ENCODE measurements at regions not wholly inside any gene's neighbourhood (a gene's known extent, or its start where the extent isn't known, plus 50 kb on each side); places are given as distances from the start of the nearest gene placed in this dataset.

DNA sequence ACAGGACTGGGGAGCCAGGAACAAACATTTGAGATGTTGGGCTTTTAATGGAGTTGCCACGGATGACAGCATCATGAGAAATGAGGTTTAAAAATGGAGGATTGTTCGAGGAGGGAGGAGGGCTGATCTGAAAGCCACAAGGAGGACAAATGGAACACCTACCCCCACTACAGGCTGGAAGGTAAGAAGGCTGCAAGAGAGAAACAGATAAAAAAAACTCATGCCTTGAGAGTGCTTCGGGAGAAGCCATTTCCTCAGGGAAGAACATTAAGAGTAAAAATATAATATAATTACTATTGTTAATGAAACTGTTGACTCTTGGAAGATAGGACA is 119.5 kb upstream of the MAP9 start:
- H3F3A ChIP-seq (ENCODE audit: insufficient read depth, low read length) = no peaks in the 10 kb centered on the region
- H3K4me2 ChIP-seq (ENCODE audit: low read length) = no peak overlapping the region
- no peak for TF ChIP-seq EZH2 (IDR thresholded peaks at IDR 0.05; ENCODE audit: borderline replicate concordance, low read length)
- TF ChIP-seq, protein P1, sequence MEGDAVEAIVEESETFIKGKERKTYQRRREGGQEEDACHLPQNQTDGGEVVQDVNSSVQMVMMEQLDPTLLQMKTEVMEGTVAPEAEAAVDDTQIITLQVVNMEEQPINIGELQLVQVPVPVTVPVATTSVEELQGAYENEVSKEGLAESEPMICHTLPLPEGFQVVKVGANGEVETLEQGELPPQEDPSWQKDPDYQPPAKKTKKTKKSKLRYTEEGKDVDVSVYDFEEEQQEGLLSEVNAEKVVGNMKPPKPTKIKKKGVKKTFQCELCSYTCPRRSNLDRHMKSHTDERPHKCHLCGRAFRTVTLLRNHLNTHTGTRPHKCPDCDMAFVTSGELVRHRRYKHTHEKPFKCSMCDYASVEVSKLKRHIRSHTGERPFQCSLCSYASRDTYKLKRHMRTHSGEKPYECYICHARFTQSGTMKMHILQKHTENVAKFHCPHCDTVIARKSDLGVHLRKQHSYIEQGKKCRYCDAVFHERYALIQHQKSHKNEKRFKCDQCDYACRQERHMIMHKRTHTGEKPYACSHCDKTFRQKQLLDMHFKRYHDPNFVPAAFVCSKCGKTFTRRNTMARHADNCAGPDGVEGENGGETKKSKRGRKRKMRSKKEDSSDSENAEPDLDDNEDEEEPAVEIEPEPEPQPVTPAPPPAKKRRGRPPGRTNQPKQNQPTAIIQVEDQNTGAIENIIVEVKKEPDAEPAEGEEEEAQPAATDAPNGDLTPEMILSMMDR (IDR thresholded peaks at IDR 0.05; ENCODE audit: low read length) = no peak
- no peak overlapping the region for H3K4me3 ChIP-seq (ENCODE audit: low read depth, low read length, poor library complexity, severe bottlenecking)
- no peaks in the 10 kb centered on the region for H3K4me1 ChIP-seq (ENCODE audit: insufficient read depth, low read length, severe bottlenecking)
- no peaks in the 10 kb centered on the region for H3K9me2 ChIP-seq (ENCODE audit: low read depth, low read length)
- H3K36me3 ChIP-seq (ENCODE audit: insufficient read depth, low read length) = no peaks in the 10 kb centered on the region
- no peaks in the 10 kb centered on the region for H3K27me3 ChIP-seq (ENCODE audit: insufficient read depth, low read length)
- no peaks in the 10 kb centered on the region for H4K20me1 ChIP-seq (ENCODE audit: insufficient read depth, low read length)
- H3K79me2 ChIP-seq (ENCODE audit: insufficient read depth, low read length) = no peaks in the 10 kb centered on the region
- no peaks in the 10 kb centered on the region for H3K9me3 ChIP-seq (ENCODE audit: low read length)
- no peak overlapping the region for H3K27ac ChIP-seq (ENCODE audit: low read depth, low read length, poor library complexity, severe bottlenecking)
- H2AFZ ChIP-seq (ENCODE audit: low read length) = no peak overlapping the region
- no peak overlapping the region for H3K9ac ChIP-seq (ENCODE audit: low read length)

DNA sequence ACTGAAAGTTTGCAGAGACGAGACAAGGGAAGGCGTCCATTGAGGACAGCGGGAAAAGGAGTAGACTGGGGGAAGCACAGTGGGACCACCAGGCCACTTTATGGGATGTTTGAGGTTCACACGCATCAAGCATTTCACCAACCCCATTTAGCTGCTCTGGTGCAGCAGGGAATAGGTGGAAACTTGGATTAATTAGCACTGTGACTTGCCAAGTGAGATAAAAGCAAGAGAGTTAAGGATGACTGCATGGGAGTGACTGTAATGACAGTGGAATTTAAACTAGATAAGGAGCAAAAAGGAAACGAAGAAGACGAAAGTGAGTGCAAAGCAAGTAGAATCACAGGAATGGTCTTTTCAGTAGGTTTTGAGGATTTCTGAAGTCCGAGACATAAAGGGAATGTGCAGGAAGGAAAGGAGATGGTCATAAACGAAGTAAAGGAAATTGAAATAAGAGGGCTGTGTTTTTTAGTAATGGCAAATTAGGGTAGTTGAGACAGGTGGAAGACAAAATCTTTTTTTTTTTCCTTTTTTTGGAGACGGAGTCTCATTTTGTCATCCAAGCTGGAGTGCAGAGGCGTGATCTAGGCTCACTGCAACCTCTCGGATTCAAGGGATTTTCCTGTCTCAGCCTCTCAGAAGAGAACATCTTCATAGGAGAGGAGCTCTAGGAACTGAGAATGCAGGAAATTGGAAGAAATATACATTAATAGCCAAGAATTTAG is 119.0 kb upstream of the MAP9 start:
- no peak overlapping the region for H3K4me2 ChIP-seq (ENCODE audit: low read length)
- no peaks in the 10 kb centered on the region for H3K4me1 ChIP-seq (ENCODE audit: insufficient read depth, low read length, severe bottlenecking)
- no peaks in the 10 kb centered on the region for H3K9me3 ChIP-seq (ENCODE audit: low read length)

DNA sequence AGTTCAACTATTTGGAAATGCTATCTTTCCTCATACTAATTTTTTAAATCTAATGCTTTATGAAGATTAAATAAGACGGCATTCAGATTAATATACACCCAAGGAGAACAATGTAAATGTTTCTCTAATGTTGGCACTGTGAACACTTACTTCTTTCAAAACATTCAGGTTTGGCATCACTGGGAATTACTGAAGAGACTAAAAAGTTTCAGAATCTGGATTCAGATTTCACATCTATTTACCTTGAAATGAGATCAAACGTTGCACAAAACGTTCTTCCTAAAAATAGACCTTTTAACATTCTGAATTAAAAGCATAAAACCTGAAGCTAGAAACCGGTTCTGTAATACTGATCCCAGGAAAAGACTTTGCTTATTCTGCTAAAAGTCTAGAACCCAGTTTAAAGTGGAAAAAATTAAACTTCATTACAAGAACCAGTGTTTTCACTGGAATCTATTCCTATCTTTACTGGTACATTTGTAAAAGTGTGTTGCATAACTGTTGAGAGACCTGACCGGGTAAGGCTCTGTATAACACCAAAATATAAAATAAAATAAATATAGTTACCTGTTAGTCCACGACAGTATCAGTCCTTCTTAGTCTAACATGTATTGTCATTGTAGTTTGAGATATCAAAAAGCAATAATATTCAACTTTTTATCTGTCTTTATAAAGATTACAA is 117.4 kb upstream of the MAP9 start:
- H4K20me1 ChIP-seq (ENCODE audit: insufficient read depth, low read length) = no peaks in the 10 kb centered on the region
- no peak for TF ChIP-seq EZH2 (IDR thresholded peaks at IDR 0.05; ENCODE audit: borderline replicate concordance, low read length)
- TF ChIP-seq, protein P1 (IDR thresholded peaks at IDR 0.05; ENCODE audit: low read length) = no peak
- H2AFZ ChIP-seq (ENCODE audit: low read length) = no peak overlapping the region

More for the DNA sequence above, 119.0 kb upstream of the MAP9 start:
- Histone ChIP-seq H3K36me3 (ENCODE audit: insufficient read depth, low read length) (no peaks in the 10 kb centered on the region), H3K9me2 (ENCODE audit: low read depth, low read length) (no peaks in the 10 kb centered on the region), H3F3A (ENCODE audit: insufficient read depth, low read length) (no peaks in the 10 kb centered on the region), H3K79me2 (ENCODE audit: insufficient read depth, low read length) (no peaks in the 10 kb centered on the region), H3K27me3 (ENCODE audit: insufficient read depth, low read length) (no peaks in the 10 kb centered on the region), H3K4me3 (ENCODE audit: low read depth, low read length, poor library complexity, severe bottlenecking) (no peak overlapping the region), H2AFZ (ENCODE audit: low read length) (no peak overlapping the region), H3K27ac (ENCODE audit: low read depth, low read length, poor library complexity, severe bottlenecking) (no peak overlapping the region), H4K20me1 (ENCODE audit: insufficient read depth, low read length) (no peaks in the 10 kb centered on the region), H3K9ac (ENCODE audit: low read length) (no peak overlapping the region)
- TF ChIP-seq, protein P1 (IDR thresholded peaks at IDR 0.05; ENCODE audit: low read length) = no peak
- TF ChIP-seq EZH2 (IDR thresholded peaks at IDR 0.05; ENCODE audit: borderline replicate concordance, low read length) = no peak

More for the DNA sequence above, 117.4 kb upstream of the MAP9 start:
- Histone ChIP-seq H3K4me3 (ENCODE audit: low read depth, low read length, poor library complexity, severe bottlenecking) (no peak overlapping the region), H3K36me3 (ENCODE audit: insufficient read depth, low read length) (no peaks in the 10 kb centered on the region), H3K9me2 (ENCODE audit: low read depth, low read length) (no peaks in the 10 kb centered on the region), H3K4me2 (ENCODE audit: low read length) (no peak overlapping the region), H3K9ac (ENCODE audit: low read length) (no peak overlapping the region), H3K4me1 (ENCODE audit: insufficient read depth, low read length, severe bottlenecking) (no peaks in the 10 kb centered on the region), H3K27ac (ENCODE audit: low read depth, low read length, poor library complexity, severe bottlenecking) (no peak overlapping the region), H3K9me3 (ENCODE audit: low read length) (no peaks in the 10 kb centered on the region), H3K79me2 (ENCODE audit: insufficient read depth, low read length) (no peaks in the 10 kb centered on the region), H3K27me3 (ENCODE audit: insufficient read depth, low read length) (no peaks in the 10 kb centered on the region), H3F3A (ENCODE audit: insufficient read depth, low read length) (no peaks in the 10 kb centered on the region)

Data from OCI-LY1 (cell line).